GM19455 (cell line): ENCODE measurements at regions not wholly inside any gene's neighbourhood (a gene's known extent, or its start where the extent isn't known, plus 50 kb on each side); places are given as distances from the start of the nearest gene placed in this dataset.
"Not testable (repeated sequence)": the region's sequence is repeated elsewhere in the genome, so short reads cannot be mapped to it uniquely, and the experiment has no call there.

Source experiments
- ATAC-seq: cut with Tn5 transposase; IDR thresholded peaks from one replicate; pipeline ENCODE4 v1.9.1; 2021; ENCODE audit not compliant: unreplicated experiment

DNA sequence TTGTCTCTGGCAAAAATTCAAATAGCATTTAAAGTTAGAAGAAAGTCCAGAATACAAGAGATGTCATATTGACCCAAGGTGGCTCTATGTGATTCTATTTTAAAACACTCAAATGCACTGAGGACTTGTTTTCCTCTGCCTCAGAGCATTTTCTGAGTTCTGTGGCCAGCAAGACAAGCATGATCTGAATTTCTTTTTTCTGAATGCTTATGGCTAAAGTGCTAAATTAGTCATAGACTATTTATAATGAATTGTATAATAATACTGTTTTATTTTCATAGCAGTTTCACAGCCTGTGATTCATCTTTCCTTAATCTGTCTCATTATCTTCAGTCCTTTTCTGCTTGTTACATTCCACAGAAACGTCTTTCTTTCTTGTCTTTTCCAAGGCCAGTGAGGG is 63.9 kb upstream of the SEC22B start:
- ATAC-seq = not testable (repeated sequence)

DNA sequence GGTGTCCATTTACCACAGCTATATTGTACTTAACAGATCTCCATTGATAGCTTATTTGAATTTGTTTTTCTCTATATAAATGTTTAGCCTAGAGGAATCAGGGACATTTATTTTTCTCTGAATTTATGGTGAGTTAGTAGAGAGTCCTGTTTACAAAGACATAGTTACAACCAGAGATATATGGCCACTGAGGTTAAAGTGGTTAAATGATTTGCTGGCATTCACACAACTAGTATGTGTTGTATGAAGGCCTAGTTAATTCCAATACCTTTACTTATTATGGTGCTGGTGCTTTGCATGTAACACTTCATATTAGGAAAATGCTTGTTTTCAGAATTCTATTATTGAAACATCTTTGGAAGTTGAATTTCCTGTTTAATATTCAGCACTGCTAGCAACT is 63.0 kb upstream of the SEC22B start:
- not testable (repeated sequence) for ATAC-seq

- ATAC-seq = not testable (repeated sequence)
Observed at GRCh38 chr1:120238867-120239266, 62.5 kb upstream of the SEC22B start.

GRCh38 chr1:120233661-120234018 is 57.3 kb upstream of the SEC22B start:
- not testable (repeated sequence) for ATAC-seq

DNA sequence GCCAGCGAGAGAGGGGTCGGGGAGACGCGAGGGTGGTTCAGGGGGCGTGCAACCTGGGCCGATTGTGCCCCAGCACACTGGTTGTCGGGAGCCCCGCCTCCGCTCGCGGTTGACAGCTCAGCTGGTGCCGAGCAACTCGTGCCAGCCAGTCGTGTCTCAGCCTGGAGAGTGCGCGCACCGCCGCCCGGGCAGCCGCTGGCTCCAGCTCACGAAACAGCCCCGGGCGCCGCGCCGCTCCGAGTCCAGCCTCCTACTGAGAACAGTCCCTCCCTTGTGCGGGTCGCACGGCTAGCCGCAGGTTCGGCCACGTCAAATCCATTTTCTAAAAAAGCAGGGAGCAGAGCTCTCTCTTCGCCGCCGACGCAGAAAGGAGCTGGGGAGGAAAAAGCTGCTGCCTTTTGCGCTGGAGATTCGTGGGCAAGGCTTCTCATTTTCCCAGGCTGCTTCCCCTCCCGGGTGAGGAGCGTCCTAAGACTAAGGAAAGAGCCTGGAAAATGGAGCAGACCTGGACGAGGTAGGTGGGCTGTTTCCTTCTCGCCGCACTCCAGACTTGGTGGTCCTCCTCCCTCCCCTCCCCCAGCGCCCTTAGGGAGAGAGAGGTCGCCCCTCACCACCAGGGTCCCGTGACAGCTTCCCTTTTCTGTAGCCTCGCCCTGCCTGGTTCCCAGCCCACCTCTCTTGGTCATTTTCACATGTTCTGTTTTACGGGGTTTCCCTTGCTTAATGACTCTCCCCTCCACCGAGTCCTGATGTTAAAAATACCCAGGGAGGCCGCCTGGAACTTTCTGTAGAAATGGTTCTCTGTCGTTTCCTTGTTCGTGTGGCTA is 56.7 kb upstream of the SEC22B start:
- not testable (repeated sequence) for ATAC-seq

- not testable (repeated sequence) for ATAC-seq
Observed at GRCh38 chr1:120229835-120230234, 53.5 kb upstream of the SEC22B start.
